Suprapubic skin (tissue), 4 donors: ENCODE measurements at regions not wholly inside any gene's neighbourhood (a gene's known extent, or its start where the extent isn't known, plus 50 kb on each side); places are given as distances from the start of the nearest gene placed in this dataset.

Experiments used
- DNase-seq, 2 donors: peaks; one replicate each; pipeline ENCODE4 v3.0.0-alpha.2; 2019; ENCODE audit warnings: low spot score in 2 of 2
- H3K27ac ChIP-seq: fragments of 200-600 bp; sonication (generic); one replicate; pipeline ENCODE4 v1.5.1; 2019
- H3K27me3 ChIP-seq: fragments of 200-600 bp; sonication (generic); one replicate; pipeline ENCODE4 v1.5.1; 2019
- H3K36me3 ChIP-seq: fragments of 200-600 bp; sonication (generic); one replicate; pipeline ENCODE4 v1.5.1; 2019
- H3K4me1 ChIP-seq: fragments of 200-600 bp; sonication (generic); one replicate; pipeline ENCODE4 v1.5.1; 2019
- H3K4me3 ChIP-seq: fragments of 200-600 bp; sonication (generic); one replicate; pipeline ENCODE4 v1.5.1; 2019; ENCODE audit warnings: mild to moderate bottlenecking
- H3K9me3 ChIP-seq: fragments of 200-600 bp; sonication (generic); one replicate; pipeline ENCODE4 v1.5.1; 2019
- EP300 ChIP-seq: sonication (generic); formaldehyde crosslinking; IDR thresholded peaks from one replicate; pipeline ENCODE4 v1.6.1; 2017; ENCODE audit warnings: antibody characterized with exemption
- POLR2A ChIP-seq, 2 donors: fragments of 450-650 bp; IDR thresholded peaks; one replicate each; pipeline ENCODE4 v1.6.1; 2017; ENCODE audit warnings: antibody characterized with exemption in 2 of 2, mild to moderate bottlenecking in 2 of 2, moderate library complexity in 2 of 2
- POLR2AphosphoS5 ChIP-seq, 3 donors: sonication (generic); formaldehyde crosslinking; IDR thresholded peaks; one replicate each; pipeline ENCODE4 v1.6.1; 2017; ENCODE audit warnings: antibody characterized with exemption in 3 of 3
- WGBS: methylation state at CpG from one replicate; pipeline ENCODE4 v1.1.5; 2018; 5-methylcytosine and 5-hydroxymethylcytosine counted together
- TF ChIP-seq, protein P1 (sequence below), 2 donors: fragments of 200-600 bp in 1 of 2; fragments of 450-650 bp in 1 of 2; sonication (generic) in 1 of 2; IDR thresholded peaks; one replicate each; pipeline ENCODE4 v1.5.1; 2016 to 2019; ENCODE audit warnings: antibody characterized with exemption in 2 of 2, mild to moderate bottlenecking in 1 of 2, moderate library complexity in 1 of 2

DNA sequence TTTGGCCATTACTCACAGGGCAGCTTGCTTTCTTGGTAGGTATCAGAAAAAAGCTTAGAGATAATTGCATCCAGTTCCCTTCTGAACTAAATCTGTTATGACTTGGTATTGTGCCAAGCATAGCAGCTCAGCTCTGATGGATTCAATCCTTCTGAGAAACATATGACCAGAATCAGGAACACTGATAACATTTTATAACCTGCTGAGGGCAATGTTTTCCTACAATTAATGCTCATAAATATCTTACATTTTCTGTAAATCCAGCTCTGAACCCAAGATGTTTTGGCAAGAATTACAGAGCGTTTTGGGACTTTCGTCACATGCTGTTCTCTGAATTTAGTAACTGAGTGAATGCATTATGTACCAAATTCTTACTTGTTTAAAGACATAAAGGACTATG lies 167.8 kb downstream of the KIF20B start:
- no peaks in the 10 kb centered on the region for H3K4me1 ChIP-seq
- WGBS, result 25% methylated on average over 2 of the region's 2 CpGs
- DNase-seq, result no peak
- H3K27ac ChIP-seq, result no peak overlapping the region
- no peaks in the 10 kb centered on the region for H3K27me3 ChIP-seq
- H3K4me3 ChIP-seq, result no peak overlapping the region
- H3K9me3 ChIP-seq, result no peaks in the 10 kb centered on the region
- TF ChIP-seq POLR2A (IDR thresholded peaks at IDR 0.05), result no peak
- no peaks in the 10 kb centered on the region for H3K36me3 ChIP-seq

DNA sequence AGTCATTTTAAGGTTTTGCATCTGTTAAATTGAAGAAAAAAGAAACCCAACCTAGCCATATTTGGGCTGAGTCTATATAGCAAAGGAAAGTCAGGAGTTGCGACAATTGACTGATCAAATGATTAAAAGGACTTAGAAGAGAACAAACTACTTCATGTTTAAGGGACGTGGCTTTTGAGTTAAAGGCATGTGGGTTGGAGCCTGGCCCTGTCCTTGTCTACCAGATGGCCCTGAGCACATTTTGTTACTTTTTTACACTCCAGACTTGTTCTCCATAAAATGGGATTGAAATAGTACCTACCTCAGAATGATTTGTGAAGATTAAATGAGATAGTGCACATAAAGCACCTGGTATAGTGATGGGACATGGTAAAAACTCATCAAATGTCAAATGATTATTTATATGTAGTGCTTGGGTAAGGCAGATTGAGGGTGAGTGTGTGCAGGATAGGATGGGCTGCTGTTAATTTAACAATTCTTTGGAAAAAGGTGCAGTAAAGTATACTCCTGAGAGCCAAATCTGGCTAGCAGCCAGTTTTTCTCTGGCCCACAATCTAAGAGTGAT lies 168.3 kb downstream of the KIF20B start:
- H3K27ac ChIP-seq, result no peak overlapping the region
- no peak overlapping the region for H3K4me3 ChIP-seq
- H3K27me3 ChIP-seq, result no peaks in the 10 kb centered on the region
- H3K9me3 ChIP-seq, result no peaks in the 10 kb centered on the region
- no peak for DNase-seq
- TF ChIP-seq POLR2A (IDR thresholded peaks at IDR 0.05) (no peak), POLR2AphosphoS5 (IDR thresholded peaks at IDR 0.05) (no peak), EP300 (no peak)
- TF ChIP-seq, protein P1, sequence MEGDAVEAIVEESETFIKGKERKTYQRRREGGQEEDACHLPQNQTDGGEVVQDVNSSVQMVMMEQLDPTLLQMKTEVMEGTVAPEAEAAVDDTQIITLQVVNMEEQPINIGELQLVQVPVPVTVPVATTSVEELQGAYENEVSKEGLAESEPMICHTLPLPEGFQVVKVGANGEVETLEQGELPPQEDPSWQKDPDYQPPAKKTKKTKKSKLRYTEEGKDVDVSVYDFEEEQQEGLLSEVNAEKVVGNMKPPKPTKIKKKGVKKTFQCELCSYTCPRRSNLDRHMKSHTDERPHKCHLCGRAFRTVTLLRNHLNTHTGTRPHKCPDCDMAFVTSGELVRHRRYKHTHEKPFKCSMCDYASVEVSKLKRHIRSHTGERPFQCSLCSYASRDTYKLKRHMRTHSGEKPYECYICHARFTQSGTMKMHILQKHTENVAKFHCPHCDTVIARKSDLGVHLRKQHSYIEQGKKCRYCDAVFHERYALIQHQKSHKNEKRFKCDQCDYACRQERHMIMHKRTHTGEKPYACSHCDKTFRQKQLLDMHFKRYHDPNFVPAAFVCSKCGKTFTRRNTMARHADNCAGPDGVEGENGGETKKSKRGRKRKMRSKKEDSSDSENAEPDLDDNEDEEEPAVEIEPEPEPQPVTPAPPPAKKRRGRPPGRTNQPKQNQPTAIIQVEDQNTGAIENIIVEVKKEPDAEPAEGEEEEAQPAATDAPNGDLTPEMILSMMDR (IDR thresholded peaks at IDR 0.05), result no peak
- no peaks in the 10 kb centered on the region for H3K4me1 ChIP-seq
- 47% methylated on average over 2 of the region's 2 CpGs for WGBS
- H3K36me3 ChIP-seq, result no peaks in the 10 kb centered on the region

DNA sequence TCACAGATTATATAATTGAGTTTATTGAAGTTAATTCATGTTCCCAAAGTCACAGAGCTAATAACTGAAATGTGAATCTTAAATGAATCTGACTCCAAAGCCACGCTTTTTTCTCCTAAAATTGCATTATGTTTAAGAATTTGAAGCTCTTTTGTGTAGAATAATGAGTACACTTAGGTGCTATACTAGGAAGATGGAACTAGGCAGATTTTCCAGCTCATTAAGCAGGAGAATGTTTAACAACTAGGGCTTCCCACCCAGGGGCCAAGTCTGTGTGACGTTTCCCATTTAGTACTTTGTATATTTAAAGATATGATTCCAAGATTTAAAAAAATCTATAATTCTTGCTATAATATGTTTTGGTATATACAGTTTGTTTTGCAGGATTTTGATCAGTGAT lies 169.5 kb downstream of the KIF20B start:
- WGBS, result 88% methylated on average over 2 of the region's 2 CpGs
- TF ChIP-seq POLR2A (IDR thresholded peaks at IDR 0.05) (no peak), POLR2AphosphoS5 (IDR thresholded peaks at IDR 0.05) (no peak), EP300 (no peak)
- TF ChIP-seq, protein P1 (IDR thresholded peaks at IDR 0.05), result no peak
- Histone ChIP-seq H3K27ac (no peak overlapping the region), H3K9me3 (no peaks in the 10 kb centered on the region), H3K4me1 (no peaks in the 10 kb centered on the region), H3K4me3 (no peak overlapping the region), H3K36me3 (no peaks in the 10 kb centered on the region), H3K27me3 (no peaks in the 10 kb centered on the region)
- DNase-seq, result no peak

DNA sequence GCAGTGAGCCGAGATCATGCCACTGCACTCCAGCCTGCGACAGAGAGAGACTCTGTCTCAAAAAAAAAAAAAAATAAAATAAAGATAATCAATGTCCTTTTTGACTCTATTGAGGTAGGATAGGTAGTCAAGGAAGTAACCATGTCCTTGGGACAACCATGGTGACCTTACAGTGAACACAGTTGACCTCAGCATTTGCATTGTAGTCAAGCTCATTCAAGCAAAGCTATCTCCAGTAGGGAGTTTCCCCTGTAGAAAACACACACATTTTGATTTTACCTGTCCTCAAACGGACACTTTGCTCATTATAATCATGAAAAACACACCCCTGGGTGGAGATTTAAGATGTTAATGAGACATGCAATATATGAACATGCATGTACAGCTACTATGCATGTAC lies 171.7 kb downstream of the KIF20B start:
- Histone ChIP-seq H3K9me3 (no peaks in the 10 kb centered on the region), H3K4me3 (no peak overlapping the region), H3K36me3 (no peaks in the 10 kb centered on the region), H3K27ac (no peak overlapping the region), H3K4me1 (no peaks in the 10 kb centered on the region), H3K27me3 (no peaks in the 10 kb centered on the region)
- 77% methylated on average over 3 of the region's 3 CpGs for WGBS
- DNase-seq, result no peak
- TF ChIP-seq, protein P1 (IDR thresholded peaks at IDR 0.05), result no peak
- TF ChIP-seq POLR2A (IDR thresholded peaks at IDR 0.05) (no peak), POLR2AphosphoS5 (IDR thresholded peaks at IDR 0.05) (no peak), EP300 (no peak)

DNA sequence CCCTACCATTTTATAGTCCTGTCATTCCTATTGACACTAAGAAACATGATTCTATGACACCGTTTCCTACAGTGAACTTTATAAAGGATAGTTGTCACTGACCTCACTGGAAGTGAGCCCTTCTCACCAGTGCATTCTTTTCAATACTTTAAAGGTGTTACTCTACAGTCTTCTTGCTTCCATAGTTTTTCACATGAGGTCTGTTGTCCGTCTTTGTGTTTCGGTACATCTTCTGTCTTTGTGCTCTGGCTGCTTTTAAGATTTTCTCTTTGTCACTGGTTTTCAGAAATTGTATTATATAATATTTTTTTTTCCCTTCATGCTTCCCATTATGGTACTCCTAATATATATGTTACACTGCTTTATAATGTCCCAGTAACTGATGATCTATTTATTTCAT lies 174.2 kb downstream of the KIF20B start:
- Histone ChIP-seq H3K4me1 (no peaks in the 10 kb centered on the region), H3K4me3 (no peak overlapping the region), H3K27me3 (no peaks in the 10 kb centered on the region), H3K9me3 (no peaks in the 10 kb centered on the region), H3K36me3 (no peaks in the 10 kb centered on the region), H3K27ac (no peak overlapping the region)
- TF ChIP-seq EP300 (no peak), POLR2A (IDR thresholded peaks at IDR 0.05) (no peak), POLR2AphosphoS5 (IDR thresholded peaks at IDR 0.05) (no peak)
- TF ChIP-seq, protein P1 (IDR thresholded peaks at IDR 0.05), result no peak
- 96% methylated on average over 3 of the region's 3 CpGs for WGBS
- DNase-seq, result no peak

DNA sequence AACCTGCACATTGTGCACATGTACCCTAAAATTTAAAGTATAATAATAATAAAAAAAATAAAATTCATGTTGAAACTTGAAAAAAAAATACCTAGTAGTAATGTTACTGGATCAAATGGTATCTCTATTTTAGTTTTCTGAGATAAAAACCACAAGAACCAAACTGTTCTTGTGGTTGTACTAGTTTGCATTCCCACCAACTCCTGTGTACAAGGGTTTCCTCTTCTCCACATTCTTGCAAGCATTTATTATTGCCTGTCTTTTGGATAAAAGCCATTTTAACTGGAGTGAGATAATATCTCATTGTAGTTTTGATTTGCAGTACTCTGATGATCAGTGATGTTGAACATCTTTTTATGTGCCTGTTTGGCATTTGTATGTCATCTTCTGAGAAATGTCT lies 177.7 kb downstream of the KIF20B start:
- no peak for DNase-seq
- no peak for TF ChIP-seq POLR2A (IDR thresholded peaks at IDR 0.05)
- TF ChIP-seq POLR2AphosphoS5 (IDR thresholded peaks at IDR 0.05), result no peak
- TF ChIP-seq, protein P1 (IDR thresholded peaks at IDR 0.05), result no peak
- TF ChIP-seq EP300, result no peak
- Histone ChIP-seq H3K9me3 (no peaks in the 10 kb centered on the region), H3K36me3 (no peaks in the 10 kb centered on the region), H3K27ac (no peak overlapping the region), H3K27me3 (no peaks in the 10 kb centered on the region), H3K4me1 (no peaks in the 10 kb centered on the region), H3K4me3 (no peak overlapping the region)
